Activated T-cell treated with anti-CD3 and anti-CD28 coated beads, Interleukin-2, amount 50 U/mL, for 24 hours (primary cell): ENCODE measurements at regions not wholly inside any gene's neighbourhood (a gene's known extent, or its start where the extent isn't known, plus 50 kb on each side); places are given as distances from the start of the nearest gene placed in this dataset.

Source experiments
- DNase-seq: peaks from one replicate; pipeline ENCODE4 v3.0.0-alpha.2; 2020
- H3K27ac Mint-ChIP-seq: 2 replicates; pipeline ENCODE4 v1.8.0; 2020; ENCODE audit warnings: mild to moderate bottlenecking, mixed read lengths
- H3K27me3 Mint-ChIP-seq: 2 replicates; pipeline ENCODE4 v1.8.0; 2020; ENCODE audit warnings: mixed read lengths
- H3K36me3 Mint-ChIP-seq: 2 replicates; pipeline ENCODE4 v1.8.0; 2020; ENCODE audit warnings: low read depth, mixed read lengths
- H3K4me1 Mint-ChIP-seq: 2 replicates; pipeline ENCODE4 v1.8.0; 2020; ENCODE audit warnings: low read depth, mixed read lengths
- H3K4me3 Mint-ChIP-seq: 2 replicates; pipeline ENCODE4 v1.8.0; 2020; ENCODE audit warnings: mild to moderate bottlenecking, moderate library complexity, mixed read lengths
- H3K9me3 Mint-ChIP-seq: 2 replicates; pipeline ENCODE4 v1.8.0; 2020; ENCODE audit warnings: mixed read lengths

- Mint-ChIP-seq H3K27me3 (peaks cover 20% of the 10 kb centered on the region), H3K4me3 (no peak overlapping the region), H3K4me1 (no peaks in the 10 kb centered on the region), H3K36me3 (no peaks in the 10 kb centered on the region), H3K9me3 (no peaks in the 10 kb centered on the region), H3K27ac (no peak overlapping the region)
- no peak for DNase-seq
Measured at GRCh38 chr12:66028390-66028789, 102.2 kb downstream of the LLPH start.

GRCh38 chr12:66025477-66025876, 105.1 kb downstream of the LLPH start:
- no peaks in the 10 kb centered on the region for H3K9me3 Mint-ChIP-seq
- no peaks in the 10 kb centered on the region for H3K4me1 Mint-ChIP-seq
- H3K4me3 Mint-ChIP-seq, result no peak overlapping the region
- peaks cover 9% of the 10 kb centered on the region for H3K27me3 Mint-ChIP-seq
- no peaks in the 10 kb centered on the region for H3K36me3 Mint-ChIP-seq
- H3K27ac Mint-ChIP-seq, result no peak overlapping the region
- no peak for DNase-seq

- H3K4me3 Mint-ChIP-seq, result no peak overlapping the region
- no peak overlapping the region for H3K27ac Mint-ChIP-seq
- H3K9me3 Mint-ChIP-seq, result no peaks in the 10 kb centered on the region
- no peaks in the 10 kb centered on the region for H3K4me1 Mint-ChIP-seq
- peaks cover 9% of the 10 kb centered on the region for H3K27me3 Mint-ChIP-seq
- H3K36me3 Mint-ChIP-seq, result no peaks in the 10 kb centered on the region
- DNase-seq, result no peak
Measured at GRCh38 chr12:66024949-66025348, 105.6 kb downstream of the LLPH start.

GRCh38 chr12:66020481-66020880, 110.1 kb downstream of the LLPH start:
- Mint-ChIP-seq H3K27me3 (peaks cover 11% of the 10 kb centered on the region), H3K9me3 (no peaks in the 10 kb centered on the region), H3K4me3 (no peak overlapping the region), H3K36me3 (no peaks in the 10 kb centered on the region), H3K27ac (no peak overlapping the region), H3K4me1 (no peaks in the 10 kb centered on the region)
- no peak for DNase-seq

GRCh38 chr12:66017736-66018135, 112.8 kb downstream of the LLPH start:
- H3K27ac Mint-ChIP-seq, result no peak overlapping the region
- peaks cover 9% of the 10 kb centered on the region for H3K27me3 Mint-ChIP-seq
- H3K36me3 Mint-ChIP-seq, result no peaks in the 10 kb centered on the region
- no peak for DNase-seq
- H3K9me3 Mint-ChIP-seq, result no peaks in the 10 kb centered on the region
- no peak overlapping the region for H3K4me3 Mint-ChIP-seq
- H3K4me1 Mint-ChIP-seq, result no peaks in the 10 kb centered on the region
